Right hindlimb (tissue), 1 donor: ENCODE measurements at regions not wholly inside any gene's neighbourhood (a gene's known extent, or its start where the extent isn't known, plus 50 kb on each side); places are given as distances from the start of the nearest gene placed in this dataset.
"Not testable (repeated sequence)": the region's sequence is repeated elsewhere in the genome, so short reads cannot be mapped to it uniquely, and the experiment has no call there.

Experiments used
- DNase-seq: peaks from one replicate; pipeline ENCODE4 v3.0.0-alpha.2; 2018

DNA sequence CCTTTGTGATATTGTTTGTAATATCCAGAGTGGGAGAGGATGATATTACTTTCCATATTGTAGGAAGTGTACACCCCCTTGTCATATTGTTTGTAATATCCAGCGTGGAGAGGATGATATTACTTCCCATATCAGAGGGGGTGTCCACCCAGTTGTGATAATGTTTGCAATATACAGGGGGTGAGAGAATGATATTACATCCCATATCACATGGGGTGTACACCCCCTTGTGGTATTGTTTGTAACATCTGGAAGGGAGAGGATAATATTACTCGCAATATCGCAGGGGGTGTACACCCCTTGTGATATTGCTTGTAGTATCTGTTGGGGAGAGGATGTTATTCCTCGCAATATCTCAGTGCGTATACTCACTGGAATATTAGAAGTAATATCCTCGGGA is 61.5 kb downstream of the PRSS23 start:
- no peak for DNase-seq

DNA sequence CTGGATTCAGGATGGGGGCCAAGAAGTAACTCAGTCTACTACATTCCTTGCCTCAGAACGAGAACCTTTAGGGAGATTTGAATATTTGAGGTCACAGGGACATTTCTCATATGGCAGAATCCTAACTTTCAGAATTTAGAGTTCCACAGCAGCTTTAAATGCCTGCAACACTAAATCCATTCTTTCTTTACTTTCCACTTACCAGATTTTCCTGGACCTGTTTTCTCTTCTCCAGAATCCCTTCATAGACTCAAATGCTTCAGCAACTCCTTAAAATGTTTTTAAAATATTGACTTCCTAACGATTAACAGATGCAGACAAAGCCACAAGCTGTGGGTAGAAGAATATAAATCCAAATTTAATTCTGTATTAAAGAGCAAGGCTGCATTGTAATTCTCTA is 63.1 kb downstream of the PRSS23 start:
- no peak for DNase-seq

DNA sequence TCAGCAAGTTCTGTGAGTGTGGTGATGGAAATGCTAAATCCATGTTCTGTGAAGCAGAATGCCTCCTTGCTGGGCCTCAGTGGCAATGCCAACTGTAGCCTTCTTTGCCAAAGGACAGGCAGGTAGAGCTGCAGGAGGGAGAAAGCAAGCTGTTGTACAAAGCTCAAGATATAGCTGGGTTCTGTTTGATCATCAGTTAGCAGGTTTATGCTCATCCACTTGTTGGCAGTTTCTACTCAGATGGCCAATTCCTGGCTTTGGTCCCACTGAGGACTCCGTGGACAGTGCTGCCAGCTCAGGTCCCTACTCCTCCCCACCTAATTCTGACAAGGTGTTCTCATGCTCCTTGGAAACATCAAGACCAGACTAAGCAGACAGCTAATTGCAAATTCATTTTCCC is 65.1 kb downstream of the PRSS23 start:
- no peak for DNase-seq

DNA sequence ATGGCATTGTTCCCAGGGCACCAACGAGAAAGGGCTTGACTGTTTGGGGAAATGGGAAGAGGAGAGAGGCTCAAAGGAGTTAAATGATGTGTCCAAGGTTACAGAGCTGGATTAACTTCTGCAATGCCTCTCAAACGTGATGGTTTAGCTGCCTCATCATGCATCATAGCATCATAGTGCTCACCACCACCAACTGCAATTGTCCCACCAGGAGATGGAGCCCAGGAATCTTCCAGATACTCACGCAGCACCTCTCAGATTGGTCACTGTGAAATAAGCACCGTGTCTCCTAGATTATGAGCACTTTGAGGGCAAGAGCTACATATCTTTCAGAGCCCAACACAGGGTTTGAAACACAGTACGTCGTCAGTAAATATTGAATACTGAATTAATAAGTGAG is 69.2 kb downstream of the PRSS23 start:
- no peak for DNase-seq

DNA sequence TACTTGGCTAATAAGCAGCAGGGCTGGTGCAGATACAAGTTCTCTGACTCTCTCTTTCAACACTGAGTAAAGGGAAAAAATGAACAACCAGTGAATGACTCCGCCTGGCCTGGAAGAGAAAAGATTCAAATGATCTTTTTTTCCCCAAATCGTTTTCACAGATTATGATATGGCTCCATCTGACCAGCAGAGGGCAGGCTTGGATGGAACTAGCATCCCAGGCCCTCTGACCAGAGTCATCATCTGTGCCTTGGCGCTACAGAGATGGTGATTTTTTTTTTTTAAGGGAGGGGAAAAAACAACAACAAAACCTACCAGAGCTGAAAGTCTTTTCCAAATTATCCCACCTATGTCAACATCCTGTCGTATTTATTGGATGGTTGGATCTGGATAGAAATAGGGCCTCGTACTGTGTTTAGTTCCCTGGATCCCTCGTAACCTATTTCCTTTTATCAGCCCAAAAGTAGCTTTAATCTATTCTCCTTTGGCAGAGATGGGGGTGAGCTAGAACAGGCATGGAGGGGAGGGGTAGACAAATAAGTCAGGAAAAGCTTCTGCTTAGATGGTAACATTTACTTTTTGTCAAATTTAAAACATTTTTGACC is 69.7 kb downstream of the PRSS23 start:
- DNase-seq: peak; percentile 82

DNA sequence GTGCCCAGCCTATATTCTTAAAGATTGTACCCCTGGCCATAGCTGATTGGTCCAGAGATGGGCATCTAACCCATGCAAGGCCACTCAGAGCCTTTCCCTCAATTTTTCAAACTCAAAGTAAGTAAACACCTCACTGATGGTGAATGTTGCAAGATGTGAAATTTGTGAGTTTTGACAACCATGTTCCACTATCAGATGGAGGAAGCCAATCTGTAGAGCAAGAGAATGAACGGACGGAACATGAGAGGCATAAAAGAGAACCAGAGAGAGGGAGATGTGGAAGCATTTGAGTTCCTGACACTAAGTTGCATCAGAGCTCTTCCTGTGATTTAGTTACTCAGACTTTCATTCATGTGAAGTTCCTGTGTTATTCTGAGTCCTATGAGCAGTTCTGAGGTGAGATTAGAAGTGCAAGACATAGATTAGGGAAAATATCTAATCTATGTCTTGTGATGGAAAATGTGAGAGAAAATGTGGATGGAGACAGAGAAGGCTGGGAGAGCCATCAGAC is 73.3 kb downstream of the PRSS23 start:
- no peak for DNase-seq

DNA sequence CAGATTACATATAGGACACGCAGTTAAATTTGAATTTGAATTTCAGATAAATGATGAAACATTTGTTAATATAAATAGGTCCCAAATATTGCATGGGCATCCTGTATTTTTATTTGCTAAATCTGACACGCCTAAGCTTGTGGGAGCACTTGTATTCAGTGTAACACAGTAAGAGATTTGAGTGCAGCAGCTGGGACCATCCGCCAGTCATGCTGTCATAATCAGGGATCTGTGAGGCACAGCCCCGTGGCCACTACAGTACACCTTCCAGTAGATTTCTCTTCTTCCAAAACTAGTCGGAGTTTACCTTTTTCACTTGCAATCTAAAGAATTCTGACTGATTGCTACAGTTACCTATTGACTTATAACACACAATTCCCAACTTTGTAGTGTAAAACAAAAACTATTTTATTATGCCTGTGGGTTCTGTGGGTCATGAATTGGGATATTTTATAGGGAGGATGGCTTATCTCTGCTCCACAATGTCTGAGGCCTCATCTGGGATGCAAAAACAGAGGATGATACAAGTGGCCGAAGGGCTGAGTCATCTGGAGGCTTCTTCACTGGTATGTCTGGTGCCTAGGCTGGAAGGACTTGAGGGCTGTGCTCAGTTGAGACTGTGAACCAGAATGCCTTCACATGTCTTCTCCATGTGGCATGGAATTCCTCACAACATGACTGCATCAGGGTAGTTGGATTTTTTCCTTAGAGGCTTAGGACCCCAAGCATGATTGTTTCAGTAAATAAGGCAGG is 74.1 kb downstream of the PRSS23 start:
- peak; percentile 46 for DNase-seq

DNA sequence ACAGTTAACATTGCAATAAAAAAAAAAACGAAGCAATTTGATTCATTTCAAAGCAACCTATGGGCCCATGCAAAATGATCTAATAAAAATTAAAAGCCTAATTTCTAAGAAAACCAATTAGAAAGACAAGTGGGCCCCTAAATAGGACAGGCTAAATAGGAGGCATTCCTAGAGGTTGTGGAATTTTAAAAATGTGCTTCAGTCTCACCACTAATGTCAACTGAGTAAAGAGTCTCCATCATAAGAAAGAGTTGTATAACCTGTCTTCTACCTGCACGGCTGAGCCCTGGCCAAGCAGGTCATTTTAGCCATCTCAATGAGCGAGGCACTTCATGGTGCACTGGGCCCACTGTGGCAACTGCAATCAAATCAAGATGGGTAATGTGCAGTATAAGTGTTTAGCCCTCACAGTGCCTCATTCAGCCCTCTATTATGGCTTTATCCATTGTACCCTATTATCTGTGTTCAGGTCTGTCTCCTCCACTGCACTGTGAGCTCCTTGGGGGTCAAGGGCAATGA is 76.4 kb downstream of the PRSS23 start:
- no peak for DNase-seq

DNA sequence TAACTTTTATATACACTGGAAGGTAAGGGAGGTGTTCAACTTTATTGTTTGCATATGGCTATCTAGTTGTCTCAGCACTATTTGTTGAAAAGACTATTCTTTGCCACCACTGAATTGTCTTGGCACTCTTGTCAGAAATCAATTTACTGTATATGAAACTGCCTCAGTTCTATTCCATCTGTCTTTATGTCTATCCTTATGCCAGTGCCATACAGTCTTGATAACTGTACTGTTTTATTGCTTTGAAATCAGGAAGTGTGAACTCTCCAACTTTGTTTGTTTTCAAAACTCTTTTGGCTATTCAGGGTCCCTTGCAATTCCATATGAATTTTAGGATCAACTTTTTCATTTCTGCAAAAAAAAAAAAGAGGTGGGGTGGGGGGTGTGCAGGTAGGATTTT is 77.2 kb downstream of the PRSS23 start:
- DNase-seq: no peak

DNA sequence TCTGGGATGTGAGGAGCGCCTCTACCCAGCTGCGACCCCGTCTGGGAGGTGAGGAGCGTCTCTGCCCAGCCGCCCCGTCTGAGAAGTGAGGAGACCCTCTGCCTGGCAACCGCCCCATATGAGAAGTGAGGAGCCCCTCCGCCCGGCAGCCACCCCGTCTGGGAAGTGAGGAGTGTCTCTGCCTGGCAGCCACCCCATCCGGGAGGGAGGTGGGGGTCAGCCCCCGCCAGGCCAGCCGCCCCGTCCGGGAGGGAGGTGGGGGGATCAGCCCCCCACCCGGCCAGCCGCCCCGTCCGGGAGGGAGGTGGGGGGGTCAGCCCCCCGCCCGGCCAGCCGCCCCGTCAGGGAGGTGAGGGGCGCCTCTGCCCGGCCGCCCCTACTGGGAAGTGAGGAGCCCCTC is 76.0 kb downstream of the FZD4 start:
- not testable (repeated sequence) for DNase-seq

DNA sequence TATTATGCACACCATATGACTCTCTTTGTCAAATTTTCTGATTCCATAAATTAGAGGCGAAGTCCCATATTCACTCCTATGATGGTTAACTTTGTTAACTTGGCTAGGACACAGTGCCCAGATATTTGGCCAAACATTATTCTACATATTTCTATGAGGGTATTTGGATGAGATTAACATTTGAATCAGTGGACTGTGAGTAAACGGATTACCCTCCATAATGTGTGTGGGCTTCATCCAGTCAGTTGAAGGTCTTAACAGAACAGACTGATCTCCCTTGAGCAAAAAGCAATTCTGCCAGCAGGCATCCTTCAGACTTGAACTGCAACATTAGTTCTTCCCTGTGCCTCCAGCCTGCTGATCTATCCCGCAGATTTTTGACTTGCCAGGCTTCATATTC is 69.9 kb downstream of the FZD4 start:
- DNase-seq: no peak

DNA sequence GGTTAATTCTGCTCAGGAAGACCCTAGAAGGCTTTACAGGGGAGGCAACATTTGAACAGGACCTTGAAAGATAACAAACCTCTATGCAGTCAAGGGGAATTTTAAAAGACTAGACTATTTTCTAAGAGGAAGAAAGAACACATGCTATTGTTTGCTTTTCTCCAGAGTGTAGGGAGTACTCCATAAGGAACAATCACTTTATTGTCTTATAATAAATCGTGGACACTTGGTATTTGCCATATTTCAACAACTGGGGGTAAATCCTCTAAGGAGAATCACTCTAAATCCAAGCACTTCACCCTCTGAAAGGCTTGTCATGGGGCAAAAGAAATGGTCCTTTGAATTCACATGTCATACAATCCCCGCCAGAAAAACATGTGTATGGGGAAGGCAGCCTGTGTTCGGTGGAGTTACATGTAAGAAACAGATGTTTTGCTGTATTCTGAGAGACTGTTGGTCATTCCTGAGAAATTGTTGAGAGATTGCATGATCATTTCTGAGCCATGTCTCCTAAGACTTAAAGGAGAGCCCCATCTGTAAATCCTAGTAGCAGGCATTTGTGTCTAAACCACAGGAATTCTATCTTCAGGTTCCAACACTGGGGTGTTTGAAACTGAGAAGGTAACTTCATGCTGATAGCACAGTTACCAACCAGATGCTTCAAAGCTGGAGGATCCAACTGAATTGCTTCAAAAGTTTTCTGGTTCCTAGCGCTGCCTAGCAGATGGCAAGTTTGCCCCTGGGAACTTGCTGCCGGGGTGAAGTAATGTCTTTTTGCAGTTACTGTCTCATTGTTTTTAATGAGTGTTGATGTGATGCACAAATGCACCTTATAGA is 66.8 kb downstream of the FZD4 start:
- DNase-seq: no peak

DNA sequence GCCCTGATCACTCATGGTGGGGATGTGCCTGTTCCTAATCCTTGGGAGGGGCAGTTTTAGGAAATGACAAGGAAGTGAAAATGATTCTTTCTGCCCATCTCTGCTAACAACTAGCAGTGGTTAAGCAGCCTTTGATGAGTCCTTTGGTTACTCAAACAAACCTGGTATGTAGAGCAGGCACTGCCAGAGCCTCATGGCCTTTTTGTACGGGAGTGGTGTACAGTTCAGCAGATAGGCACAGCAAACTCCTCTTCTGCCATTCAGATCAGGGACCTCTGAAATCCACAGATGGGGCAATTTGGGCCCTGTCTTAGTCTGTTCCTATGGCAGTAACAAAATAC is 66.2 kb downstream of the FZD4 start:
- no peak for DNase-seq

DNA sequence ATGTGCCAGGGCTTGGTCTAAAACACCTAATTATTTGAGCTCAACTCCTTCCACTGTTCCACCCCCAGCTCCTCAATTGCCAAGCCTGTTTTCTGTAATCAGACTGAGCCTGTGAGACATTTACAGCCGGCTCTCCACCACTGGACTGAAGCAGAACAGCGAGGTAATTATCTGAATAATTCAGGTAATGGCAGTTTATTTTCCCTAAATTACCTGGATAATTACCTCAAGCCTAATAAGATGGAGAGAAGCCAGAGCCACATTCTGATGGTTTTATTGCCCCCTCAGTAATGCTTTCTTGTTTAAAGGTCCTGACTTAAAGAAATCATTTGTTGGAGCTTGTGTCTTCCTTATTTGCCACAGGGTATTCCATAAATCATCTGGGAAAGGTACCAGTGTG is 64.2 kb downstream of the FZD4 start:
- no peak for DNase-seq

DNA sequence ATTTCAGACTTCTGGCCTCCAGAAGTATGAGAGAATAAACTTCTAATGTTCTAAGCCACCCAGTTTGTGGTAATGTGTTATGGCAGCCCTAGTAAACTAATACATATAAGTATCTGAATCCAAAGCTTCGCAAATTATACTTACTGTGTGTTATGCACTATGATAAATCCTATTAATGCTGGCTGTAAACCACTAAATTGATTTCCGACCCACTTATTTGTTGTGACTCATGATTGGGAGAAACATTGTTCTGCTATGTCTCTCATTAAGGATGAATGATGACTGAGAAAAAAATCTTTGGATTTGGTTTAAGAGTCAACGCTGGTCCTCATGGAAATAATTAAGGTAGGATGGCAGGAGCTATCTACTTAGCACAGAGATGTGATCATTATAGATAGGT is 62.0 kb downstream of the FZD4 start:
- DNase-seq: no peak
